Stimulated activated CD8-positive, alpha-beta memory T cell treated with anti-CD3 and anti-CD28 coated beads, Interleukin-4, amount 100 ng/mL, for 4 hours (primary cell): ENCODE measurements at regions not wholly inside any gene's neighbourhood (a gene's known extent, or its start where the extent isn't known, plus 50 kb on each side); places are given as distances from the start of the nearest gene placed in this dataset.

Experiments
- DNase-seq, 2 donors: peaks; one replicate each; pipeline ENCODE4 v3.0.0-alpha.2; 2020; ENCODE audit warnings: low read depth in 2 of 2, low spot score in 1 of 2

DNA sequence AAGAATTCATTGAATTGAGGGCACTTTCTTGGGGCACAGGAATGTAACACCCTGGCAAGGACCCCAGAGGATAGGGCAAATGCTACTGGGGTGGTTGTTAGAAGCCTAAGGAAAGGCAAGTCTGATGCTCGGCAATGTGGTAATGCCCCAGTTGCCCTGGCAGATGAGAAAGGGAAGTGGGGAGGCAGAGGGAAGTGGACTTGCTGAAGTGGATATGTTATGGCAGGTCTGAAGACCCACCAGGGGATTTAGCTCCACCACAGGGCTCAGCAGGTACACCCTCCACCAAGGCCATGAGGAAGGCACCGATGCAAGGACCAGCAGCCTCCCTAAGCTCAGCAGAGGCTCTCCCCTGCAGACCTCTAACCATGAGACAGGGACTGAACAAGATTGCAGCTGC, 184.8 kb downstream of the IRX5 start:
- no peak for DNase-seq

- no peak for DNase-seq
Observed at GRCh38 chr16:55116165-55116920, 185.7 kb downstream of the IRX5 start.

GRCh38 chr16:55118701-55119260, 188.1 kb downstream of the IRX5 start:
- no peak for DNase-seq

GRCh38 chr16:55120408-55120807, 189.7 kb downstream of the IRX5 start:
- no peak for DNase-seq

DNA sequence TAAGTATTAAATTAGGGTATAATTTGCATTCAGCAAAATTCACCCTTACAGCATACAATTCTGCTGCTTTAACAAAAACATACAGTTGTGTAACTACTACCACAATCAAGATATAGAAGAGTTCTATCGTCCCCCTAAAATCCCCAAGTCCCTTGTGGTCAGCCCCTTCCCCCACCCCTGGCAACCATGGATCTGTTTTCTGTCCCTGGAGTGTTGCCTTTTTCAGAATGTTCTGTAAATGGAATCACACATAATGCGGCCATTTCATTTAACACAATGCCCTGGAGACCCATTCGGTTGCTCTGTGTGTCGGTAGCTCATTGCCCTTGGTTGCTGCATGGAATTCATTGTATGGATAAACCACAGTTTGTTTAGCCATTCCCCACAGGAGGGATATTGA, 190.2 kb downstream of the IRX5 start:
- DNase-seq, result no peak

DNA sequence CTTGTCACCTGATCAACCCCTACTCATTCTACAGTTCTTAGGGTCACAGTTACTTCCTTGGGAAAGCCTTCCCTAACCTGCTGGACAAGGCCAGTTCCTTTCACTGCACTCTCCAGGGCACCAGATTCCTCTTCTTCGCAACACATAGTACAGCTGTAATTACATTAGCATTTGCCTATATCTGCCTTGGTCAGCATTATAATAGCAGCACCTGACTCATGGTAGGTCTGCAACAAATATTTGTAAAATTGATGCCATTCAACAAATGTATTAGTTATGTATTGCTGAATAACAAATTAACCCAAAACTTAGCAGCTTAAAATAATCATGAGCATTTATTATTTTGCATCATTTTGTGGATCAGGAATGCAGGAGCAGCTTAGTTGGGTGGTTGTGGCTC, 193.0 kb downstream of the IRX5 start:
- DNase-seq, result no peak

- no peak for DNase-seq
Observed at GRCh38 chr16:55125818-55126385, 195.2 kb downstream of the IRX5 start.

DNA sequence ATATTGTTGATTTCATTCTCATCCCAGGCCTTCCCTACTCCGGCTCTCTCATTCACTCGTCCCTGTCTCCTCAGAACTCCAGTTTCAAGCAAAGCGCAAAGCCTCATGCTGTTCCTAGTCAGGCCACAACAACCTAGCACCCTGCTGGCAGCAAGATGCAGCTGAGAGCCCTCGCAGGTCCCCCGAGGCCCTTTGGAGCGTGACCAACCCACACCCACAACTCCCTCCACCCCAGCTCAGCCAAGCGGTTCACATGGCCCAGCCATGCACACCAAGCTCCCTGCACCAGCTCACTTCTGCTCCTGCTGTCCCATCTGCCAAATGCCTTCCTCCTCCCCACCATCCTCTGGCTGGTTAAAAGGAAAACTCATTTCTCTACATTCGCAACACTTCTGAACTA, 195.8 kb downstream of the IRX5 start:
- DNase-seq, result no peak

DNA sequence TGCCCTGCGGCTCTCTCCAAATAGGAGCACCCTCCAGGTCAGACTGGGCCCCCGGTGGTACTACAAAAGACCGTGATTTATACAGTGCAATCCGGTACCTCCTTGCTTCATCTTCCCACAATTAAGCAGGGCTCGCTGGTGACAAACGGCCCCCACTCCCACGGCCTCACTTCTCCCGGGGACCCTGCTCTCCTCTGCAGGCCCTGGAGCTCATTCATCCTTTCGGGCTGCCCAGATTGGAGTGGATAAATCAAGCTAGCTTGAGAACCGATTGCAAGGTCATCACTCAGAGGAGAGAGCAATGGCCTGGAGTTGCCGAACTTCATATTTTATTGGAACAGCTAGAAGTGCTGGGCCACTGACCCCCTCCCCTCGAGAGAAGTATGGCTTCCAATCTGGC, 193.5 kb upstream of the IRX6 start:
- no peak for DNase-seq

GRCh38 chr16:55130911-55131310, 193.1 kb upstream of the IRX6 start:
- DNase-seq, result no peak

GRCh38 chr16:55133654-55134053, 190.3 kb upstream of the IRX6 start:
- DNase-seq, result no peak

DNA sequence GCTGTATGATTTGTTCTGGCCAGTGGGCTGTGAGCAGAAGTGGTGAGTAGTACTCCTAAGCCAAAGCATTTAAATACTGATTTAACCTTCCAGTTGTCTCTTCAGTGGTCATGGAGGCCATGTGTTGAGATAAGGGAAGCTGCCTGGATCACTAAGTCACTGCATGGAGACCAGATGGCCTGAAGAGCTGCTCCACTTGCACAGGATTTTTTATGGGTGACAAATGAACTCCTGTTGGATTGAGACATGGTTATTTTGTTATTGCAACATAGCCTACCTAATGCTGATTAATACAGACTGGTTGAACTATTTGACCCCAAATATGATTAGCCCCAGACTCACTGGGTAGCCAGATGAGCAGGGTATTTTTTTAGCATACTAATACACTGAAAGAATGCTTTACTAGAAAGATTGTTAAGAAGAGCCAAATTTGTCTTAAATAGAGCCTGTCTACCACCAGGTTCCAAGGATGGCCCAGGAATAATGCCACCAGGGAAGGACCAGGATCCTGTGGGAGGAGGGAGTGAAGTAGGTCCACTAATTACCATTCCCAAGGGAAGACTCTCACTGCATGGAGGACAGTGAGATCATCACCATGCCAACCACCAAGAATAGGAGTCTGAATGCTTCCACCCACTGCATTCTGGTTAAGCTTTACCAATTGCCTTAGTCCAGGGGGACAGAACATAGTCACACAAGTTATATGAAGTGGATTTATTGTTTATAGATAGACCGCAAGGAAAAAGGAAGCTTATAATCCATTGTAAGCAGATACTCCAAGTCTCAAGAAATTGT, 187.4 kb upstream of the IRX6 start:
- DNase-seq, result no peak

DNA sequence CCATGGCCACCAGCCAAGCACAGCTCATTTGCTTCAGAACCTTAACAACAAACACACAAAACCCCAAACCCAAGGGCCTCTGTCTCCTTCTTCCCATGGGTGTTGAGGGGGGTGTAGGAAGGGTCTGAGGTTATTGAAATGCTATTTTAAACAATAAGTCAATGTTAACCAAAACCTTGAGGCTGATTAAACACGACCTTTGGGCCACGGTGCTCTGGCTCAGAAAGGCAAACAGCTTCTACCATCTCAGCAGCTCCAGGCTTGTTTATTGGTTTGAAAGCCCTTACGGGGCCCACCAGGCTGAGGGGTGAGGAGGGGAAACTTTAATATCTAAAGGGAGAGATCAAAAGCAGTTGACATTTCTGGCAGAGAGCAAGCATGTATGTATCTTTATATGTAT, 185.7 kb upstream of the IRX6 start:
- DNase-seq, result no peak

GRCh38 chr16:55142405-55142804, 181.6 kb upstream of the IRX6 start:
- DNase-seq, result no peak

DNA sequence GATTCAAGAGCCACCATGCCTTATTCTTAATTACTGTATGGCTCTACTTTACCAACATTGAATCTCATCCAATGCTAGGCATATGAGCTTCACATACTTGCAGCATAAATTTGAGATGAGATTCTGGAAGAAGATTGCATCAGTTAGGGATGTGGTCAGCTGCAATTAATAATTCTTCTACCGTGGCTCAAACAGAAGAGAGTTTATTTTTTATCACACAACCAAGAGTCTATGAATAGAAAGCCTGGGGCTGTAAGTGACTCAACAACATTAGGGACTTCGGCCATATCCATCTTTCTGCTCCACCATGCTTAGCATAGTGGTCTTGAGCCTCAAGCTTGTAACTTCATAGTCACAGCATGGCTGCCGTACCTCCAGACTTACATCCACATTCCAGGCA, 179.4 kb upstream of the IRX6 start:
- DNase-seq, result no peak

DNA sequence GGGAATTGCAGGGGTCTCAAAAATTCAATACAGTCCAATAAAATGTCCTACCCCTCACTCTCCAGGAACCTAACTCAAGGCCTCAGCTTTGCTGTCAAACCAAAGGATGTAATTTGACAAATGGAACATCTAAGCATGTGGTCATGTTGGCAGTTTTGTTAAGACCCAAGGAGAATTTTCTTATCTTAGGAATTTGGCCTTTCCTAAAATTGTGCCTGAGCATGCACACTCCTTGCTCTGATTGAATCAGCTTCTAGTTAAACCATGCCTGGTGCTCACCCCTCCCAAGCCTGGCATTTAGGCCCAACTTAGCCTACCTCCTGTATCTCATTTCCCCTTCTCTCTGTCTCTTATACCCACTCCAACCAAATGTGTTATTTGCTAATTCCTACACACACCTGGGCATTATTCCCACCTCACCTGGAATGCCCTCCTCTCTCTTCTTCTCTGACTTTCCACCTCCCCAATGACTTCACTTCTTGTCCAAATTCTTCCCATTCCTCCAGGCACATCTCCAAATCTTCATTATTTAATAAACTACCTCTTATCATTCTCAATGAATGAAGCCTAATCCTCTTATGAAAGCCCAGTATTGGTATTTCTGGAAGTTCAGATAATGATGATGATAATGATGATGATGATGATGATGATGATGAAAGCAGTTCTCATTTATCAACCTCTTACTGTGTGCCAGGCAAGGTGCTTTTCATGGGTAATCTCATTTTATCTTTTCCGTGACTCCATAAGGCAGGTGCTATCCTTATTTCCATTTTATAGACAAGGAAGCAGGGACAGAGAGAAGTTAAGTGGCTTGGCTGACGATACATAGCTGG, 178.0 kb upstream of the IRX6 start:
- DNase-seq, result no peak

DNA sequence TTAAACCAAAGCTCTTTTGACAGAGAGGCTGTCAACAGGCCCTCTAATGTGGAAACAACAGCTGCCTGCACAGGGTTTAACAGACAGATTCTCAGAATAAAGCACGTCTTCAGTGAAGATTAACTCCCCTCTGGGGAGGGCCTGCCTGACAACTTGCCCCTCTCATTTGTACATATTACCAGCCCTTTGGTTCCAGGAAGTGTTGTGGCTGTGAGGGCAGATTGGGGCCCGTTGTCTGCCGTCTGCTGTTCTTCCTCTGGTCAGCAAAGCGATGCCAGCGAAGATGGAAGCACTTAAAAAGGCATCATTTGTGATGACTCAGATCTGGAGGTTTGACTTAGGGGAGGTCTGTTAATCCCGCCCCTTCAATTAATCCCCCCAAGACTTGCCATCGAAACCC, 177.0 kb upstream of the IRX6 start:
- DNase-seq, result no peak

GRCh38 chr16:55147396-55147795, 176.6 kb upstream of the IRX6 start:
- no peak for DNase-seq

DNA sequence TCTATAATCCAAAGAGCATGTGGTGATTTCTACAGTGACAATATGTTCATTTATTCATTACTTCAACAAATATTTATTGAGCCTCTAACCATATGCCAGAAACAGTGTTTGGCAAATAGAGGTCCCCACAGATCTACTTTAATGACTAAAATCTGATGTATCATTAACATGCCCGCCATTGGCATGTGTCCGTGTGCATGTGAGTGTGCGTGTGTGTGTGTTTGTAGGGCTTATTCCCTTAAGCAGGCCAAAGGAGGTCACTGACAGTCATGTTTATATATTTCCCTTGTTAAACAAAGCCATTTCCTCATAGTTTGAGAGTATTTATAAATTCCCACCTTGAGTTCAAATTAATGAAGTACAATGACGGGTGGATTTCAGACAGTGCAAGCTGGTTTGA, 174.4 kb upstream of the IRX6 start:
- no peak for DNase-seq

DNA sequence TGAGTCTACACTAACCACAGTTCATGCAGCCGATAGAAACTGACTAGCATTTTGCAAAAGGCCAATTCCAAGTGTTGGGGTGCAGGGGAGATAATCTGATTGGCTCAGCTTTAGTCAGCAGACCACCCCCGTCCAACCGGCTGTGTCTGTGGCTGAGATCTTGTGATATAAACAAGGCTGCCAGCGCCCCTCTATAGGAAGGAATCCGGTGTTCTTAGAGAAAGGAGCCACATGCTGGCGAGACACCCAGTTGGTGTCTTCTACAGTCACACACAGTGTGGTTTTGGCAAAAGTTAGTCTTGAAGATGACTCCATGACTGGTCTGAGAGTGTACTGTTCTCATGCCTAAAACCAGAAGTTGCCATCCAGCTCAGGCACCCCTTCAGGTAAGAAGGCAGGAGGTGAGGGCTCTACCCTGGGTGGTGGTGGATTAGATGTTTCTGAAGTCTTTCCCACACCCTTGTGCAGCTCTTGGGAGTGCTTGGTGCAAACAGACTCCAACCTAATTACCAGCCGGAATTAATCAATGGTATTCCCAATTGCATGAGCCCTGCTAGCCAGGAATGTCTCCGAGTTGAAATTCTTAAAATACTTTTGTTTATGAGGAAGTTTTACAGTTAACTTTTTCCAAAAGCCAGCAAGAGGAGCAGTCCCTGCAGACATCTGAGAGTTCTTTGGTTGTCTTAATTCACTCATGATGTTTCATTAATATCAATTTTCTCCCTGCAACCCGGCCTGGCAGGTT, 172.3 kb upstream of the IRX6 start:
- DNase-seq, result no peak
